ENCODE measurements at regions not wholly inside any gene's neighbourhood (a gene's known extent, or its start where the extent isn't known, plus 50 kb on each side); places are given as distances from the start of the nearest gene placed in this dataset.

DNA sequence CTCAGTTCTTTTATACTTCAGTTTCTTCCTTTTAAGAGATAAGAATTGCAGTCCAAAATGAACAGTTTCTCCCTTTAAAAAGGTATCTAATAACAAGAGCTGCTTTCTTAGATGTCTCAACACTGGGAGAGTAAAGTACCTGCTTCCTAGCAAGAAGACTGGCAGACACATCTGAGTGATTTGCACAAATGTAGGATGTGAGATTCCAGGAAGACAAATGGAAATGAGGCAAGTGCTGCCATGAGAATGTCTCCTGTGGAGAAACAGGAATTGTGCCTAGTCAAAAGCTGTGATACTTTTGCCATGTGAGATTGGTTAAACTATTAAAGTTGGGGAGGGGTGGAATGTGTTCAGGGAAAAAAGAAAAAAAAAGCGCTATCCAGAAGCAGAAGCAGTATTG, 159.1 kb downstream of the HTR1A start:
- H3K56ac ChIP-seq (ENCODE audit: insufficient read length, low read depth, low read length) = no peak overlapping the region
- no CpG with 5 or more reads among the region's 1 CpG for WGBS (ENCODE audit: extremely low coverage, insufficient read length, low lambda C conversion rate)

More for the DNA sequence above, 159.1 kb downstream of the HTR1A start:
- H4K8ac ChIP-seq (replicated peaks; ENCODE audit: insufficient read length, low read depth, low read length) = no peak overlapping the region
- TF ChIP-seq, protein P1, sequence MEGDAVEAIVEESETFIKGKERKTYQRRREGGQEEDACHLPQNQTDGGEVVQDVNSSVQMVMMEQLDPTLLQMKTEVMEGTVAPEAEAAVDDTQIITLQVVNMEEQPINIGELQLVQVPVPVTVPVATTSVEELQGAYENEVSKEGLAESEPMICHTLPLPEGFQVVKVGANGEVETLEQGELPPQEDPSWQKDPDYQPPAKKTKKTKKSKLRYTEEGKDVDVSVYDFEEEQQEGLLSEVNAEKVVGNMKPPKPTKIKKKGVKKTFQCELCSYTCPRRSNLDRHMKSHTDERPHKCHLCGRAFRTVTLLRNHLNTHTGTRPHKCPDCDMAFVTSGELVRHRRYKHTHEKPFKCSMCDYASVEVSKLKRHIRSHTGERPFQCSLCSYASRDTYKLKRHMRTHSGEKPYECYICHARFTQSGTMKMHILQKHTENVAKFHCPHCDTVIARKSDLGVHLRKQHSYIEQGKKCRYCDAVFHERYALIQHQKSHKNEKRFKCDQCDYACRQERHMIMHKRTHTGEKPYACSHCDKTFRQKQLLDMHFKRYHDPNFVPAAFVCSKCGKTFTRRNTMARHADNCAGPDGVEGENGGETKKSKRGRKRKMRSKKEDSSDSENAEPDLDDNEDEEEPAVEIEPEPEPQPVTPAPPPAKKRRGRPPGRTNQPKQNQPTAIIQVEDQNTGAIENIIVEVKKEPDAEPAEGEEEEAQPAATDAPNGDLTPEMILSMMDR (conservative IDR thresholded peaks at IDR 0.05) = no peak
- H2BK120ac ChIP-seq (ENCODE audit: low read depth, low read length, poor library complexity, severe bottlenecking) = no peak overlapping the region
- H3K4me1 ChIP-seq (ENCODE audit: insufficient read depth, low read length) = no peaks in the 10 kb centered on the region
- no peaks in the 10 kb centered on the region for H3K9me3 ChIP-seq (ENCODE audit: control insufficient read depth, low read depth, low read length)
- Mint-ChIP-seq H3K9me3 (peaks cover 4% of the 10 kb centered on the region in 2 experiments; a peak in 2 of 5 replicates), H3K4me3 (no peak overlapping the region), H3K4me1 (peaks cover 3 to 6% of the 10 kb centered on the region in 2 experiments), H3K27me3 (ENCODE audit: low read depth) (no peaks in the 10 kb centered on the region), H3K36me3 (ENCODE audit: insufficient read depth in 1 of 3, low read depth in 3 of 3) (no peaks in the 10 kb centered on the region; a peak in 1 of 7 replicates), H3K27ac (peak overlapping the region in 1 of 3 experiments; percentile 27; a peak in 1 of 7 replicates)
- no peak overlapping the region for H3K4me2 ChIP-seq (ENCODE audit: insufficient read depth, insufficient read length, low read length)
- no peak overlapping the region for H3K4ac ChIP-seq (ENCODE audit: low read depth, low read length)
- no peak overlapping the region for H2BK5ac ChIP-seq (ENCODE audit: insufficient read length, low read length)
- no peak overlapping the region for H3K23ac ChIP-seq (ENCODE audit: insufficient read length, low read depth, low read length)
- H3K23me2 ChIP-seq (ENCODE audit: insufficient read length, low read depth, low read length, poor library complexity, severe bottlenecking) = no peaks in the 10 kb centered on the region
- H3K27ac ChIP-seq (ENCODE audit: insufficient read length, low read depth, low read length) = no peak overlapping the region
- H3K79me2 ChIP-seq (ENCODE audit: insufficient read depth, low read length) = no peaks in the 10 kb centered on the region
- no peak overlapping the region for H2BK20ac ChIP-seq (ENCODE audit: low read depth, low read length, poor library complexity, severe bottlenecking)
- DNase-seq = no peak
- no peaks in the 10 kb centered on the region for H4K20me1 ChIP-seq (ENCODE audit: control insufficient read depth, insufficient read depth, insufficient read length)
- H4K5ac ChIP-seq (ENCODE audit: insufficient read length, low read depth, low read length) = no peak overlapping the region
- no peak overlapping the region for H2BK15ac ChIP-seq (ENCODE audit: low read depth, low read length)
- H2AFZ ChIP-seq (ENCODE audit: low read length) = no peak overlapping the region
- no peak overlapping the region for H2BK12ac ChIP-seq (ENCODE audit: insufficient read length, low read depth, low read length)
- no peak overlapping the region for H2AK5ac ChIP-seq (ENCODE audit: insufficient read length, low read length)
- no peaks in the 10 kb centered on the region for H3K27me3 ChIP-seq (ENCODE audit: insufficient read depth, low read length)
- H3K14ac ChIP-seq (ENCODE audit: insufficient read depth, low read length) = no peak overlapping the region
- H3K18ac ChIP-seq (ENCODE audit: insufficient read length, low read depth, low read length) = no peak overlapping the region
- H3T11ph ChIP-seq (ENCODE audit: low read length) = no peak overlapping the region
- no peak overlapping the region for H4K91ac ChIP-seq (ENCODE audit: insufficient read length, low read depth, low read length)
- H3K79me1 ChIP-seq (ENCODE audit: insufficient read depth, low read depth, low read length, poor library complexity, severe bottlenecking) = no peaks in the 10 kb centered on the region
- no peak overlapping the region for H3K9ac ChIP-seq (ENCODE audit: extremely low read depth, insufficient read length, low read length)

Measured in H9 (cell line).